DOHH2 (cell line): ENCODE measurements at regions not wholly inside any gene's neighbourhood (a gene's known extent, or its start where the extent isn't known, plus 50 kb on each side); places are given as distances from the start of the nearest gene placed in this dataset.

Source experiments
- EZH2phosphoT487 ChIP-seq: fragments of 200-600 bp; sonication (generic); IDR thresholded peaks from 2 replicates; pipeline ENCODE4 v1.6.1; 2017; ENCODE audit warnings: borderline replicate concordance, mild to moderate bottlenecking, antibody characterized with exemption, low read length, moderate library complexity, mixed read lengths
- TF ChIP-seq, protein P1 (sequence below): fragments of 200-600 bp; sonication (generic); IDR thresholded peaks from one replicate; pipeline ENCODE4 v1.5.1; 2014; ENCODE audit warnings: antibody characterized with exemption, mild to moderate bottlenecking, low read depth, low read length; ENCODE audit not compliant: poor library complexity, severe bottlenecking

DNA sequence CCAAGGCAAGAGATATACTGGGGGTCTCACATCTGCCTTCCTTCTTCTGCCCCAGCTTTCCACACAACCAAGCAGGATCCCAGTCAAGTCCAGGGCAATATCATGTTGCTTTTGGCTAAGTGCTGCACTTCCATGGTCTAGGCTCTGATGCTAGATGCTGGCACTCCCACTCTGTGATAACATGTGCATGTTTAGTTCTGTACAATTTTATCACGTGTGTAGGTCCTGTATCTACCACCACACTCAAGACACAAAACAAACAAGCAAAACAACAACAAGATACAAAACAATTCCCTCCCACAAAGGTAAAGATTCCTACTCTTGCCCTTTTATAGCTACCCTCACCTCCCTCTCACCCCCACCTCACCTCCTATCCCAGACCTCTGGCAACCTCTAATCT lies 105.6 kb upstream of the HABP2 start:
- no peak for TF ChIP-seq EZH2phosphoT487
- TF ChIP-seq, protein P1, sequence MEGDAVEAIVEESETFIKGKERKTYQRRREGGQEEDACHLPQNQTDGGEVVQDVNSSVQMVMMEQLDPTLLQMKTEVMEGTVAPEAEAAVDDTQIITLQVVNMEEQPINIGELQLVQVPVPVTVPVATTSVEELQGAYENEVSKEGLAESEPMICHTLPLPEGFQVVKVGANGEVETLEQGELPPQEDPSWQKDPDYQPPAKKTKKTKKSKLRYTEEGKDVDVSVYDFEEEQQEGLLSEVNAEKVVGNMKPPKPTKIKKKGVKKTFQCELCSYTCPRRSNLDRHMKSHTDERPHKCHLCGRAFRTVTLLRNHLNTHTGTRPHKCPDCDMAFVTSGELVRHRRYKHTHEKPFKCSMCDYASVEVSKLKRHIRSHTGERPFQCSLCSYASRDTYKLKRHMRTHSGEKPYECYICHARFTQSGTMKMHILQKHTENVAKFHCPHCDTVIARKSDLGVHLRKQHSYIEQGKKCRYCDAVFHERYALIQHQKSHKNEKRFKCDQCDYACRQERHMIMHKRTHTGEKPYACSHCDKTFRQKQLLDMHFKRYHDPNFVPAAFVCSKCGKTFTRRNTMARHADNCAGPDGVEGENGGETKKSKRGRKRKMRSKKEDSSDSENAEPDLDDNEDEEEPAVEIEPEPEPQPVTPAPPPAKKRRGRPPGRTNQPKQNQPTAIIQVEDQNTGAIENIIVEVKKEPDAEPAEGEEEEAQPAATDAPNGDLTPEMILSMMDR, result no peak
